Epithelial cell of esophagus (primary cell): ENCODE measurements at regions not wholly inside any gene's neighbourhood (a gene's known extent, or its start where the extent isn't known, plus 50 kb on each side); places are given as distances from the start of the nearest gene placed in this dataset.

Experiments
- DNase-seq: peaks from one replicate; pipeline ENCODE4 v3.0.0; 2010; ENCODE audit warnings: low read depth
- H3K4me3 ChIP-seq: 2 replicates; pipeline ENCODE4 v1.5.1; 2011; ENCODE audit warnings: mild to moderate bottlenecking, low read length, control low read depth
- CTCF ChIP-seq: IDR thresholded peaks from 2 replicates; pipeline ENCODE4 v1.5.1; 2011; ENCODE audit warnings: low read depth, mild to moderate bottlenecking, low read length, control low read depth, inconsistent platforms; ENCODE audit not compliant: insufficient read depth; ENCODE audit errors: missing control alignments

- TF ChIP-seq CTCF = no peak
- DNase-seq = no peak
- H3K4me3 ChIP-seq = no peak overlapping the region
These were observed 223.2 kb upstream of the FOXD3 start for GRCh38 chr1:63099188-63099587.

GRCh38 chr1:63101336-63101735 is 221.0 kb upstream of the FOXD3 start:
- TF ChIP-seq CTCF = no peak
- H3K4me3 ChIP-seq = no peak overlapping the region
- no peak for DNase-seq

GRCh38 chr1:63103682-63104081 is 218.7 kb upstream of the FOXD3 start:
- no peak for DNase-seq
- H3K4me3 ChIP-seq = no peak overlapping the region
- TF ChIP-seq CTCF = no peak

- no peak for TF ChIP-seq CTCF
- no peak overlapping the region for H3K4me3 ChIP-seq
- no peak for DNase-seq
These were observed 215.3 kb upstream of the FOXD3 start for GRCh38 chr1:63107066-63107465.

- TF ChIP-seq CTCF = no peak
- DNase-seq = no peak
- no peak overlapping the region for H3K4me3 ChIP-seq
These were observed 214.2 kb upstream of the FOXD3 start for GRCh38 chr1:63108206-63108605.

GRCh38 chr1:63112155-63112900 is 210.0 kb upstream of the FOXD3 start:
- peak; percentile 48 for DNase-seq
- no peak overlapping the region for H3K4me3 ChIP-seq
- TF ChIP-seq CTCF = no peak

GRCh38 chr1:63115527-63115926 is 206.8 kb upstream of the FOXD3 start:
- DNase-seq = no peak
- H3K4me3 ChIP-seq = no peak overlapping the region
- no peak for TF ChIP-seq CTCF
